GM21576 (cell line): ENCODE measurements at regions not wholly inside any gene's neighbourhood (a gene's known extent, or its start where the extent isn't known, plus 50 kb on each side); places are given as distances from the start of the nearest gene placed in this dataset.
A peak's percentile ranks its signal among the peaks of the same experiment; 100 is the strongest.

Source experiments
- ATAC-seq: cut with Tn5 transposase; IDR thresholded peaks from one replicate; pipeline ENCODE4 v1.9.1; 2021; ENCODE audit warnings: mild to moderate bottlenecking, moderate library complexity; ENCODE audit not compliant: unreplicated experiment

DNA sequence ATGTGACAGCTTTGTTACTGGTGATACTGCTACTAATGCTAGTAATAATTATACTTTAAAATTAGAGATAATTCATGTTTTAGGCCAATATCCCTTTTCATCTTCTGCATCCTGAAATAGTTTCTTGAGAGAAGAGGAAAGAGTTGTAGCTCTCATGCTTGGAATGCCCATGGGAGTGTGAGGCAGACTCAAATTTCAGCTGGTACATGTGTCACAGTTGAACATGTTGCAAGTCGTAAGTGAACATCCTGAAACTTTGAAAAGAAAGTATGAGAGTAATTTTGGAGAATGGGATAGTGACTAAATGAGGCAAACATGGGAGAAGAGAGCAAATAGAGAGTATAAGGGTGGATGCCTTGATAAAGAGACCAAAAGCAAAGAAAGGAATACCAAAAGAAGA lies 168.0 kb downstream of the TMTC3 start:
- no peak for ATAC-seq

DNA sequence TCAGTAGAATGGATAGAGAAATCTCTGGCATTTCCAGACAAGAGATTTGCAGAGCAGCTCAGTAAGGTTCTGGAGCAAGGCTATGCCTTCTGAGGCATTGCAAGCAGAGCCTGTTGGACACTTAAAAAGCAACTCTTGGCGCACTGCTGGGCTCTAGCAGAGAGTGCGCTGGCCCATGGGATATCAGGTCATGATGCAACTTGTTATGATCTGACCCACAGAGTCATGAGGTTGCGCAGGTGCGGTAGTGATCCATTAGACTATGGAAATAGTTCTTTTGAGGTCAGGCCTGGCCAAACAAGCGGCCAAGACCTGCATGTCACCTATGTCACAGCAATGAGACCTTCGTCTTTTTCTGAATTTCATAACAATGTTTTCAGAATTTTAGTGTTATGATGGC lies 168.6 kb downstream of the TMTC3 start:
- ATAC-seq, result no peak

DNA sequence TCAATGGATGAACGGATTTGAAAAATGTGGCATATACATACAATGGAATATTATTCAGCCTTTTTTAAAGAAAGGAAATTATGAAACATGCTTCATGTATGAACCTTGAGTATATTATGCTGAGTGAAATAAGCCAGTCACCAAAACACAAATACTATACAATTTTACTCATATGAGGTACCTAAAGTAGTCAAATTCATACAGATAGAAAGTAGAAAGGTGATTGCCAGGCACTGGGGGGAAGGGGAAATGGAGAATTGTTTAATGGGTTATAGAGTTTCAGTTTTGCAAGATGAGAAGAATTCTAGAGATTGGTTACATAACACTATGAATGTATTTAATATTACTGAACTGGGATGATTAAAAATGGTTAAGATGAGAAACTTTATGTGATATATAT lies 171.4 kb downstream of the TMTC3 start:
- peak; percentile 60 for ATAC-seq

DNA sequence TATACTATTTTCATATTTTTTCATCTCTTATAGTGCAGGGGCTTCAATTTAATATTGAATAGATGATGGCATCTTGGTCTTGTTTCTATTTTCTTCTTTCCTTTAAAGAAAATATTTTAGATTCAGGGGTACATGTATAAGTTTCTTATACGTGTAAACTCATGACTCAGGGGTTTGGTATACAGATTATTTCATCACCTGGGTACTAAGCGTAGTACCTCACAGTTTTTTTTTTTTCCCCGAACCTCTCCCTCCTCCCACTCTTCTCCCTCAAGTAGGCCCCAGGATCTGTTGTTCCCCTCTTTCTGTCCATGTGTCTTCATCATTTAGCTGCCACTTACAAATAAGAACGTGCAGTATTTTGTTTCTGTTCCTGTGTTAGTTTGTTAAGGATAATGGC lies 172.6 kb downstream of the TMTC3 start:
- no peak for ATAC-seq

DNA sequence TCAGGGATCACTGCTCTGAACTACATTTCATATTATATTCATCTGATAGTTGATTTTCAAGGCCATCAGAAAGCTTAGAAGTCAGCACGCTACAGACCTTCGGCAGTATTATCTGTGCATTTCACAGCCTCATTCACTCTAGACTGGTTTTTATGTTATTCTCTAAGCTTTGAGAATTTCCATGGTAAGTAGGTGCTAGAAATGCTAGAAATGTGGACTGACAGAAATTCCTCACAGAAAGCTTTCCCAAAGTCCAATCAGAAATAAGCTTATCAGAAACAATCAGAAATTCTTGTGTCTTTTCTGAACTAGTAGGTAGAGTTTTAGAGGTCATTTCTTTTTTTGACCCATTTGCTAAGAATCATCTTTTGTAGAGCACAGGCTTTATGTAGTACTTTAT lies 176.6 kb downstream of the TMTC3 start:
- no peak for ATAC-seq

DNA sequence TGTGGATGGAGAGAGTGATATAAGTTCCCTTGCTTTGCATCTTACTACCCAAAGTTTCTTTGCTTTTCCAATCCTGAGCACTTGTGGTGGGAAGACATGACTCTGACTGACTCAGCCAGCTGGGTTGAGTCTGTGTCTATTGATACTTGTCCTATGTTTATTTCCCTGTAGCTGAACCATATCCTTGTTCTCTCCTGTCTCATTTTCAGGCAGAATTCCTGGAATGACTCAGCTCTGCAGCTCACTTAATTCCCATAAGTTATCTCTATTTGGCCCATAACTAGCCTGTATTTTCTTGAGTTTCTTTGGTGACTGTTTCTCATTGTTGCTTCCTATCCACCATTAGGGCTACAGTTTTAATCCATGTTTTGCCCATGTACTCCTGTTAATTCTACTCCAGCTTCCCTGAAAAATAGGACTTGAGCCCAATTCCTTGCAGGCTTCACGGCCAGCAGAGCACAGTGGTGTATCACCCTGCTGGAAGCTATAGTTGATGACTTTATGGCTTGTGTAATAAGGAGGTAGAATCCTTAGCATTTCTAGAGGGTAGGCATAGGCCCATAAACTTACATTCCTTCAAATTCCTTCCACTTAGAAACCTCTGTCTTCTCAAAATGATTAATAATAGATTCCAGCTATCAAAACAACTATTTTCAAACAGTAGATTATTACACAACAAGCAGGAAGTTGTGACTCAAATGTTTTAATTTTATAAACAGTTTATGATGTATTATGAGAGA lies 183.1 kb downstream of the TMTC3 start:
- ATAC-seq, result no peak

DNA sequence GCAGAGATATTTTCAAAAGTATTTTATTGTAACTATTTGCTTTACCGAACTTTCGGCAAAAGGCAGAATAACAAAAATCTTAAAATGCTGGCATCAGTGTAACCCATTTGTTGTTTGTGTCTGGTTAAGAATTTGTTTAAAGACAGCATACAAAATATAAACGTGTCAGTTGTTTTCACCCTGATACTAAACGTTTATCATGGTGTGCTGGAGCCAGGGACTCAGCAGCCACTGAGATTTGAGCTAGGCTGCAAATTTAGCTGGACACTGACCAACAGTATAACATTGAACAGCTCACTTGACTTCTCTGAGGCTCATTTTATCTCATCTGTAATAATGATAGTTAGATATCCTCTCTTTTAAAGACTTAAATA lies 183.7 kb downstream of the TMTC3 start:
- ATAC-seq, result no peak

DNA sequence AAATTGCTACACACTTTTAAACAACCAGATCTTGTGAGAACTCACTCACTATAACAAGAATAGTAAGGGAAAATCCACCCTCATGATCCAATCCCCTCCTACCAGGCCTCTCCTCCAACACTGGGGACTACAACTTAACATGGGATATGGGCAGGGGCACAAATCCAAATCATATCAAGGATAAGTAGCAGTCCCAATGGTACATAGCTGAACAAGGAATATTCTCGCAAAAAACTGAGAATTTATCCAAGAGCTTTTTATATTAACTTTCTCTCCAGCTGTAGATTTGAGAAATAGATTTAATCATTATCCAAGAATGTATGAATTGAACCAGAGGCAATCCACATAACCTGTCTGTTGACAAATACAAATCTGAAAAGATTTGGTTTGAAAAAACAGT lies 185.2 kb downstream of the TMTC3 start:
- ATAC-seq, result no peak

DNA sequence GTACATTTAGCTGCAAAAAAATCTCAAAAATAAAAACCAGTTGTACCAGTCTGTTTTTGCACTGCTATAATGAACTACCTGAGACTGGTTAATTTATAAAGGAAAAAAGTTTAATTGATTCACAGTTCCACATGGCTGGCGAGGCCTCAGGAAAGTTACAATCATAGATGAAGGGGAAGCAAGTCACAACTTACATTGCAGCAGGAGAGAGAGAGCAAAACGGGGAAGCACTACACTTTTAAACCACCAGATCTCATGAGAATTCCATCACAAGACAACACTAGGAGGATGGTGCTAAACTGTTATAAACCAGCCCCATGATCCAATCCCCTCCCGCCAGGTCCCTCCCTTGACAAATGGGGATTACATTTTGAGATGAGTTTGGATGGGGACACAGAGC lies 186.0 kb downstream of the TMTC3 start:
- no peak for ATAC-seq

DNA sequence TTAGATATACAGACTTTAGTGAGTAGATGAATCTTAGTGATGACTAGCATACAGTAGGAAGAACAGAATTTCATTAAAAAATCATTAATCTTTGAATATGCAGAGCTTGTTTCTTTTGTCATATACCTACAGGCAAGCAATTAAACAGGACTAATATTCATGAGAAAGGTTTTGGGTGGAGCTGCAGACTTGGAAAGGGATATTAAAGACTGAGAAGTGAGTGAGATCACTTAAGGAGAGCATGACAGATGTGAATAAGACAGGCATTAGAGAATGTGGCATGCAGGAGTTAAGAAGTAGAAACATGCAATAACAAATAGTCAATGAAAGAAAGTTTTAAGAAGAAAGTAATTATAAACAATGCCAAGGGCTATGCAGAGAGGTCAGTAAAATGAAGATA lies 187.7 kb downstream of the TMTC3 start:
- no peak for ATAC-seq

DNA sequence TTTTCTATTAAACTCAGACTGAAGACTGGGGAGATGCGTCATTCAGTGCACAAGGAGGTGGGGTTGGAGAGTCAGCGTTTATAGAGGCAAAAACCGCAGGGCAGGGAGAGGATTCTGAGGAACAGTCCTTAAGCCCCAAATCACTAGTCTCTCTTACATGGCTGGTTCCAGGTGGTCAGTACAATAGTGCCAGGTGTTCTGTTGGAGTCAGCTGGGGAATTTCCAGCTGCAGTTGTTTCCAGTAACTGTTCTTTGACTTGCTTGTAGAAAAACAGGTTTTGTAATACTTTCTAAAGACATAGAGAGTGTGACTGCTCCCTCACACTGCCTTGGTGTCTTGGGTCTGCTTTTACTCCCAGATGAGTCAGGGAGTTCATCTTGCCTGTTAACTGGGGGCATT lies 192.2 kb downstream of the TMTC3 start:
- ATAC-seq, result no peak

DNA sequence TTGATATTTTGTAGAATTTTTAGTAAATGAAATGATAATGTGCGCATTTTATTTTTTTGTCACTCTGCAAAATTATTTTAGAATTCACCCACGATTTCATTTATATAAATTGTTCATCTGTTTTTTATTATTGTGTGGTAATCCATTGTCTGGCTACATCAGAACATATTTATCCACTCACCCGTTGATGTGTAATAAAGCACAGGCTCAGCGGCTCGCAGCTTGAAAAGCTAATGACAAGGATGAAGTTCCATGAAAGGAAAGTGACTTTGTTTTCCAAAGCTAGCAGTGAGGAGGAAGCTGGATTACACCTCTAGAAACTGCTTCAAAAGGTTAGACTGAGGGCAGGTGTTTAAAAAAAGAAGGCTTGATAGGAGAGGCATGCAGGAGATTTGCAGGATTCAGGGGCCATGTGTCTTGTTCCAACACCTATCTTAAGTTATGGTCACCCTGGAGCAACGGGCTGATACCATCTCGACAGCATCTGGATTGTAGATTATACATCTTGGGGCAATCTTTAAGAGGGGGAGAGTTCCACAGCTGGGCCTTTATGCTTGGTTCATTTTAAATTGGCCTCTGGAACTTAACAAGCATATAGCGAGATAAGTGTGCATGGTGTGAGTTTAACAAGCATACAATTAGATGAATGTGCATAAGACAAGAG lies 194.1 kb downstream of the TMTC3 start:
- no peak for ATAC-seq

DNA sequence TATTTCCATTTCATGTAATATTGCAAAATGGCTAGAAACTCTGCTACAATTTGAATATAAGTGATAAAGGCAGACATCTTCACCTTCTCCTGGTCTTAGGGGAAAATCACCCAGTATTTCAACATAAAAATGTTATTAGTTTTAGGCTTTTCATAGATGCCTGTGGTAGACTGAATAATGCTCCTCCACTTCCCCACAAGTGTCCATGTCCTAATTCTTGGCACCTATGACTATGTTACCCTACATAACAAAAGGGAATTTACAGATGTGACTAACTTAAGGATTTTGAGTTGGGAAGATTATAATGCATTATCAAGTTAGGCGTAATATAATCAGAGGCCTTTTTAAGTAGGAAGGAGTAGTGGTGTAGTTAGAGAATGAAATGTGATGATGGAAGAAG lies 196.4 kb downstream of the TMTC3 start:
- ATAC-seq, result no peak

DNA sequence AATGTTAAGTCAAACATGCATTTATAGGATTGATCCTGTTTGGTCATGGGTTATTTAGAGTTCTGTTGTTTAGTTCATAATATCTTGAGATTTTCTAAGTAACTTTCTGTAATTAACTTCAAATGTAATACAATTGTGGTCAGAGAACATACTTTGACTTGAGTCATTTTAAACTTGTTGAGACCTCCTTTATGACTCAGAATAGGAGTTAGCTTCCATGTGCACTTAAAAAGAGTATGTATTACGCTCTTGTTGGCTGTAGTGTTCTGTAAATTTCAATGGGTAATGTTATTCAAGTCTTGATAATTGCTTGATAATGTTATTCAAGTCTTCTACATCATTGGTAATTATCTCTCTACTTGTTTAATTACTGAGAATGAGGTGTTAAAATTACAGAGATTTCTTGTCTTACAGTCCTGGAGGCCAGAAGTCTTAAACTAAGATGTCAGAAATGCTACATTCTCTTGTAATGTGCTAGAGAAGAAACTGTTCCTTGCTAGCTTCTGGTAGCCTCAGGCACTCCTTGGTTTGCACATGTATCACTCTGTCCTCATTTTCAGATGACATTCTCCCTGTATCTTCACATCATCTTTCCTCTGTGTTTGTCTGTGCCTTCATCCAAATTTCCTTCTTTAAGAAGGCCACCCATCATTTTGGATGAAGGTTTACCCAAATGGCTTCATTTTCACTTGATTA lies 197.3 kb downstream of the TMTC3 start:
- no peak for ATAC-seq

DNA sequence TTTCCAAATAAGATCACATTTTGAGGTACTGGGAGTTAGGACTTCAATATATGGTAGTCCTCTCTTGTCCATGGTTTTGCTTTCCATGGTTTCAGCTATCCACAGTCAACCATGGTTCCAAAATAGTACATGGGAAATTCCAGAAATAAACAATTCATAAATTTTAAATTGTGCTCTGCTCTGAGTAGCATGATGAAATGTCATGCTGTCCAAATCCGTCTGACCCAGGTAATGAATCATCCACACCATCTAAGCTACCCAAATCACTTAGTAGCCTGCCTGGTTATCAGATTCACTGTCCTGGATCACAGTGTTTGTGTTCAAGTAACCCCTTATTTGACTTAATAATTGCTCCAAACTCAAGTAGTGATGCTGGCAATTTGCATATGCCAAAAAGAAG lies 197.9 kb downstream of the TMTC3 start:
- ATAC-seq, result no peak

DNA sequence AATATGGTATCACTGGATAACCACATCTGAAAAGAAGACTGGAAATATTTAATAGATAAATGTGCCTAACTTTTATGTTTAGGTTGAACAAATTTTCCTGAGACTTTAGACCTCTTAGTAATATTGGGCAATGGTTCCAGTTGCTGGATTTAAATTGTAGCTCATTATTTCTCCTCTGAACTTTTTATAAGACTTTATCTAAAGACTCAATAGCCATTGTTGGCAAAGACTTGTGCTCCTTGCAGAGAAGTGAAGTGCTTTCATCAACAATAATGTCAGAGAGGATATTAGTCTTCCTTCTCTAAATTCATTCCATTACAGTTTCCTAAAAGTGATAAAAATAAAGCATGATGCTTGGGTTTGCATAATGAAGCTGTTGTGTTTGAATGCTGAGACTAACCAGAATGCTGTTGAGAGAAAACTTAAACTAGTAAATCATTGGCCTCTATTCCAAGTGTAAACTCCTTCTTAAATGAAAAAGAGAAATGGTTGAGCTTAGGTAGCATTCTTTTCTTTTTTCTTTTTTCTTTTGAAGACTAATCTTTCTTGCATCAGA lies 200.2 kb downstream of the TMTC3 start:
- no peak for ATAC-seq

DNA sequence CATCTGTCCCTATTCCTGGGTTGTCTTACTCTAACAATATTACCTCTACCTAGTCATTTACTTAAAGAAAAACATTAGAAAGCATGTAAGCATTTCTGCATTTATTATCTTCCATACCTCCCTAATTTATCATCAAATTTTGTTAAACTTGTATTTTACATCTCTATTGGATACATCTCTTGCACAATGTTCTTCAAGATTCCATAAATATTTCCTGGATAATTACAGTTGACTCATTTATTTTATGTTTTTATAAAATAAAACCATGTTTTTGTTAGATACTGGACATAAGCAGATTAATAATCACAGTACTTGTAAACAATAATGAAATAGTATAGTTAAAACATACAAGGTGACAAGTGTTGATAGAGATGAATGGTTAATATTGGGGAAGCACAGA lies 209.0 kb downstream of the TMTC3 start:
- ATAC-seq, result no peak

DNA sequence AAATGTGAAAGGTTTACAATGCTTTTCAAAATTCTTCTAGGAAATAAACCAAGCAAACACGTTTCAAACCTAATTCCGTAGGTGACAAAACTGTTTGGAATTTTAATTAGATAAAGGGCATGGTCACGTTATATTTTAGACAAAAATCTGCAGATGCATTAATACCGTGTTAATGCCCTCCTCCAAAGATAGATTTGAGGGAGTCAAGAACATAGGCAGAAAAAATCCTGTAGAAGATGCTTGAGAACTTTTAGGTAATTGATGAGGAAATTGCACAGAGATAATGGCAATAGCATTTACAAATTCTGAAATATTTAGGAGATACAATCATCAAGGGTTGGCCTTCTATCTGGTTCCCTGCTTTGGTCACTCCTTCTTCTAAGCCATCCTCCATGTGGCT lies 212.6 kb downstream of the TMTC3 start:
- ATAC-seq, result no peak

DNA sequence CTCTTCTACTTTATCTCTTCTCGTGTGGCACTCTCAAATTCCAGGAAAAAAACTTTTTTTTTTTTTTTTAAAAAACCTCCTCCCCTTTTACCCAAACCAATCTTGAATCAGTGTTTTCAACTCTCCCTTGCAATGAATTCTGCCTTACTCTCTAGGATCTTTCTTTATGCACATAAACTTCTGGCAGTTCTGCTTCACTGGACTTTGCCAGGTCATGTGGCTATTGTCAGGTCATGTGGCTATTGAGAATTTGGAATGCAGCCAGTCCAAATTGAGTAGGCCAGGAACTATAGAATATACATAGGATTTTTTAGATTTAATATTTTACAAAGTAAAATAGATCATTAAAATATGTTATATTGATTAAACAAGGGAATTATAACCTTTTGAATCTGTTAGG lies 218.2 kb downstream of the TMTC3 start:
- ATAC-seq, result no peak

DNA sequence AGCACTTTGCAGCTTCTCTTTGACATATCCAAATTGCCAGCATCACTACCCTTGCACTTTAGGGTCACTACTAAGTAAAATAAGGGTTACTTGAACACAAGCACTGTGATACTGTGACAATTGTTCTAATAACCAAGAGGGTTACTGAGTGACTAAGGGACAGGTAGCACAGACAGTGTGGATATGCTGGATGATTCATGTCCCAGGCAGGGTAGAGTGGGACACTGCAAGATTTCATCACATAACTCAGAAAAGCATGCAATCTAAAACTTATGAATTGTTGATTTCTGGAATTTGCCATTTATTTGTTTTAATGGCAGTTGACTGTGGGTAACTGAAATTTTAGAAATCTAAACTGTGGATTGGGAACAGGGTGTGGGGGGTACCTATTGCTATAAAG lies 218.8 kb downstream of the KITLG start:
- ATAC-seq, result no peak

DNA sequence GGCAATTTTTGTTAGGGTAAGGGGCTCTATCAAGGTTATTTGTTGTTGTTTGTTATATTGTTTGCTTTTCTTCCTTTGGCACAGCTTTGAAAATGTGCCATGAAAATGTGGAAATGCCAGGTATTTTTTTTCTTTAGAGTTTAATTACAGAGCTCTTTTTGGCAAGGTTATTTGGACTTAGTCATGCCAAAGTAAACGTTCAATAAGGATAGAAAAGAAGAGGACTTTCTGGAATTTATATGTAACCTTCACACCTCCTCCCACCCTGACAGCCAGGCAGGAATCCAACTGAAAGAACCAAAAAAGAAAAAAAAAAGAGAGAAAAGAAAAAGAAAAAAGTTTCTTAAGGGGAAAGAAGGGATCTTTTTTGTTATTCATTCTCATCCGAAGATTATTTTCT lies 217.8 kb downstream of the KITLG start:
- no peak for ATAC-seq

DNA sequence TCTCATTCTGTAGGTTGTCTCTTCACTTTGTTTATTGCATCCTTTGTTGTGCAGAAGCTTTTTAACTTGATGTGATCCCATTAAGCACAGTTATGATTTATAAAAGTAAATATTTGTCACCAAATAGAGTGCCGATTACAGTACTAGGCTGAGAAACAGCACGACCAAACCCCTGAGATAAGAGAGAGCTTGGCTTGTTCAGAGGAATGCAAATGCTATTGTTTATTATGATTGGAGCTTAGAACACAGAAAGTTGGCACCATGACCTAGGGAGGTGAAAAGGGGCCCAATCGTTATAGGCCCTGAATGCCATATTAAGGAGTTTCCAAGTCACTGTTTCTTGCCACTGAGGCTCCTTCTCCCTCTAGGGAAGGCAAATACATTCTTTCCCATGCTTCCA lies 214.9 kb downstream of the KITLG start:
- no peak for ATAC-seq
